Activated CD8-positive, alpha-beta memory T cell treated with anti-CD3 and anti-CD28 coated beads for 48 hours (primary cell): ENCODE measurements at regions not wholly inside any gene's neighbourhood (a gene's known extent, or its start where the extent isn't known, plus 50 kb on each side); places are given as distances from the start of the nearest gene placed in this dataset.

Experiments used
- DNase-seq, 3 experiments: peaks; one replicate each; pipeline ENCODE4 v3.0.0-alpha.2; 2020; ENCODE audit warnings: low read depth in 2 of 3, low spot score in 2 of 3

- DNase-seq: no peak
These were observed 780.6 kb upstream of the MDGA2 start for GRCh38 chr14:48456051-48456450.

GRCh38 chr14:48454887-48455286 lies 779.5 kb upstream of the MDGA2 start:
- DNase-seq: no peak

GRCh38 chr14:48452437-48452995 lies 777.1 kb upstream of the MDGA2 start:
- no peak for DNase-seq

- no peak for DNase-seq
These were observed 759.8 kb upstream of the MDGA2 start for GRCh38 chr14:48435221-48435620.

GRCh38 chr14:48430805-48431204 lies 755.4 kb upstream of the MDGA2 start:
- no peak for DNase-seq

- DNase-seq: no peak
These were observed 754.1 kb upstream of the MDGA2 start for GRCh38 chr14:48429512-48429911.

- DNase-seq: no peak
These were observed 742.5 kb upstream of the MDGA2 start for GRCh38 chr14:48417715-48418500.

- DNase-seq: no peak
These were observed 725.9 kb upstream of the MDGA2 start for GRCh38 chr14:48401321-48401720.

GRCh38 chr14:48398675-48399282 lies 723.4 kb upstream of the MDGA2 start:
- no peak for DNase-seq

GRCh38 chr14:48391661-48392060 lies 716.3 kb upstream of the MDGA2 start:
- no peak for DNase-seq

- DNase-seq: no peak
These were observed 714.9 kb upstream of the MDGA2 start for GRCh38 chr14:48390346-48390745.

- DNase-seq: no peak
These were observed 709.4 kb upstream of the MDGA2 start for GRCh38 chr14:48384821-48385220.

GRCh38 chr14:48382961-48383360 lies 707.6 kb upstream of the MDGA2 start:
- no peak for DNase-seq

- no peak for DNase-seq
These were observed 703.1 kb upstream of the MDGA2 start for GRCh38 chr14:48378541-48378940.

GRCh38 chr14:48373981-48374380 lies 698.6 kb upstream of the MDGA2 start:
- DNase-seq: no peak

GRCh38 chr14:48350971-48351370 lies 675.6 kb upstream of the MDGA2 start:
- no peak for DNase-seq

- no peak for DNase-seq
These were observed 674.3 kb upstream of the MDGA2 start for GRCh38 chr14:48349689-48350088.

GRCh38 chr14:48341069-48341468 lies 665.7 kb upstream of the MDGA2 start:
- no peak for DNase-seq

- DNase-seq: no peak
These were observed 658.0 kb upstream of the MDGA2 start for GRCh38 chr14:48333221-48333920.

GRCh38 chr14:48331421-48331820 lies 656.0 kb upstream of the MDGA2 start:
- DNase-seq: no peak

- DNase-seq: no peak
These were observed 650.1 kb upstream of the MDGA2 start for GRCh38 chr14:48325486-48325885.

GRCh38 chr14:48323665-48324064 lies 648.3 kb upstream of the MDGA2 start:
- no peak for DNase-seq
